Right atrium auricular region (tissue), 2 donors: ENCODE measurements at regions not wholly inside any gene's neighbourhood (a gene's known extent, or its start where the extent isn't known, plus 50 kb on each side); places are given as distances from the start of the nearest gene placed in this dataset.

Source experiments
- DNase-seq: peaks from one replicate; pipeline ENCODE4 v3.0.0-alpha.2; 2019; ENCODE audit warnings: low spot score
- H3K27ac ChIP-seq, 2 donors: fragments of 200-600 bp; sonication (generic); 1 replicate in 1 of 2; 2 replicates in 1 of 2; pipeline ENCODE4 v1.5.1; 2016 to 2019
- H3K27me3 ChIP-seq, 2 donors: fragments of 200-600 bp; sonication (generic); one replicate each; pipeline versions ENCODE4 v1.5.1 to v1.6.0; 2017 to 2019
- H3K36me3 ChIP-seq: fragments of 200-600 bp; sonication (generic); one replicate; pipeline ENCODE4 v1.5.1; 2016
- H3K4me1 ChIP-seq, 2 donors: fragments of 200-600 bp; sonication (generic); one replicate each; pipeline versions ENCODE4 v1.5.1 to v1.6.0; 2017 to 2019
- H3K4me3 ChIP-seq, 2 donors: fragments of 200-600 bp; sonication (generic); 1 replicate in 1 of 2; 2 replicates in 1 of 2; pipeline ENCODE4 v1.5.1; 2017 to 2019; ENCODE audit warnings: mild to moderate bottlenecking in 1 of 2, moderate library complexity in 1 of 2
- H3K9me3 ChIP-seq, 2 donors: fragments of 200-600 bp; sonication (generic); one replicate each; pipeline ENCODE4 v1.5.1; 2019
- TF ChIP-seq, protein P1 (sequence below), 2 donors: fragments of 200-600 bp; sonication (generic); IDR thresholded peaks; one replicate each; pipeline ENCODE4 v1.5.1; 2019; ENCODE audit warnings: antibody characterized with exemption in 2 of 2

DNA sequence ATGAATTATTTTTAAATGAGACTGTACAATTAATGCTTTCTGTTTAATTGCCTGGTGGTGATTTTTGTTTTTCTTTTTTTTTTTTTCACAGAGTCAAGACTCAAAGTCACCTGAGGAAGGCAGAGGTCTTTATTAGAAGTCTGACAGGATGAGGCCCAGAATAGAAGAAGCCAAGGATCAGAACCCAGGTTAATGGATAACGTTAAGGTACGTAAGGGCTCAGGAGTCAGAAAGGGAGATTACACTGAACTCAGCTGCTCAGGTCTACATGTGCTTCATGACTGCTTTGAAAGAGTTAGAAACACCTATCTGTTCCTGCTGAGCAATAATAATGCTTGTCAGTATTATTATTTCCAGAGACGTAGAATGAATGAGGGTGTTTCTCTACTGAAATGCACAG, 196.5 kb downstream of the LRATD1 start:
- H3K27ac ChIP-seq, result no peak overlapping the region
- H3K4me1 ChIP-seq, result no peaks in the 10 kb centered on the region
- no peaks in the 10 kb centered on the region for H3K9me3 ChIP-seq
- DNase-seq, result no peak
- H3K36me3 ChIP-seq, result no peaks in the 10 kb centered on the region
- no peak overlapping the region for H3K4me3 ChIP-seq
- TF ChIP-seq, protein P1, sequence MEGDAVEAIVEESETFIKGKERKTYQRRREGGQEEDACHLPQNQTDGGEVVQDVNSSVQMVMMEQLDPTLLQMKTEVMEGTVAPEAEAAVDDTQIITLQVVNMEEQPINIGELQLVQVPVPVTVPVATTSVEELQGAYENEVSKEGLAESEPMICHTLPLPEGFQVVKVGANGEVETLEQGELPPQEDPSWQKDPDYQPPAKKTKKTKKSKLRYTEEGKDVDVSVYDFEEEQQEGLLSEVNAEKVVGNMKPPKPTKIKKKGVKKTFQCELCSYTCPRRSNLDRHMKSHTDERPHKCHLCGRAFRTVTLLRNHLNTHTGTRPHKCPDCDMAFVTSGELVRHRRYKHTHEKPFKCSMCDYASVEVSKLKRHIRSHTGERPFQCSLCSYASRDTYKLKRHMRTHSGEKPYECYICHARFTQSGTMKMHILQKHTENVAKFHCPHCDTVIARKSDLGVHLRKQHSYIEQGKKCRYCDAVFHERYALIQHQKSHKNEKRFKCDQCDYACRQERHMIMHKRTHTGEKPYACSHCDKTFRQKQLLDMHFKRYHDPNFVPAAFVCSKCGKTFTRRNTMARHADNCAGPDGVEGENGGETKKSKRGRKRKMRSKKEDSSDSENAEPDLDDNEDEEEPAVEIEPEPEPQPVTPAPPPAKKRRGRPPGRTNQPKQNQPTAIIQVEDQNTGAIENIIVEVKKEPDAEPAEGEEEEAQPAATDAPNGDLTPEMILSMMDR (IDR thresholded peaks at IDR 0.05), result no peak
- H3K27me3 ChIP-seq, result no peaks in the 10 kb centered on the region

DNA sequence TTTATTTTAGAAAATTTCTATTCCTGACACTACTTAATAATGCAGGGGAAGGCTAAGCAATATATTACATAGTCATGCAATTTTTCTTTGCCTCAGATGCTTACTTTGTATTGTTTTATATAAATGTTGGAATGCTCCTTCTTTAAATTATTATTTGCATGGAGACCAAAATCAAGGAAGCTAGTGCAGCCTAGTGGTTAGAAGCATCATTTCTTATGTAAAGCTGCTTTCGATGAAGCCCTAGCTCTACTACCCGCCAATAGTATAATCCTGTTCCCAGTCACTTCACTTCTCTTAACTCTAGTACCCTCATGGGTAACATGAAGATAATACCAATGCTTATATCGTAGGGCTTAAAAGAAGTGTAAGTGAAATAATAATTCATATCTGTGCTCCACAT, 198.9 kb downstream of the LRATD1 start:
- no peaks in the 10 kb centered on the region for H3K4me1 ChIP-seq
- H3K4me3 ChIP-seq, result no peak overlapping the region
- no peak overlapping the region for H3K27ac ChIP-seq
- no peak for DNase-seq
- H3K9me3 ChIP-seq, result no peaks in the 10 kb centered on the region
- TF ChIP-seq, protein P1 (IDR thresholded peaks at IDR 0.05), result no peak
- no peaks in the 10 kb centered on the region for H3K27me3 ChIP-seq
- no peaks in the 10 kb centered on the region for H3K36me3 ChIP-seq

DNA sequence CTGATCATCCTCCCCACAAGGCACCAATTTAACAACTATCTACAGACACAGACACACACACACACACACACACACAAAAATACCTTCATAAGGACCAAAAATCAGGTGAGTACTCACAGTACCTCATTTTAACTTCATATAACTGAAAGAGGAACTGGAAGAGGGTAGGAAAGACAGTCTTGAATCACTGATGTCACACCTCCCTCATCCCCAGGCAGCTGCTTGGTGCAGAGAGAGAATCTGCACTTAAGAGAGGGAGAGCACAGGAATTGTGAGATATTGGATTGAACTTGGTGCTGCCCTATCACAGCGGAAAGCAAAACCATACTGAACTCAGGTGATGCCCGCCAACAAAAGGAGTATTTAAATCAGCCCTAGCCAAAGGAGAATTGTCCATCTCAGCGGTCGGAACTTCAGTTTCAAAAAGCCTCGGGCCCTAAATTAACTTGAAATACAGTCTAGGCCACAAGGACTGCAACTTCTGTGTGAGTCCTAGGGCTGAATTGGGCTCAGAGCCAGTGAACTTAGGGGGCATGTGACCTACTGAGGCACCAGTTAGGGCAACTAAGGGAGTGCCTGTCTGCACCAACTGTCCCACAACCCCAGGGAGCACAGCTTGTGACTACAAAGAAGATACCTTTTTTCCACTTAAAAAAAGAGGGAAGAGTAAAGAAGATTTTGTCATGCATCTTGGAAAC, 211.1 kb downstream of the LRATD1 start:
- Histone ChIP-seq H3K4me3 (no peak overlapping the region), H3K27ac (no peak overlapping the region), H3K27me3 (no peaks in the 10 kb centered on the region), H3K9me3 (no peaks in the 10 kb centered on the region), H3K4me1 (no peaks in the 10 kb centered on the region), H3K36me3 (no peaks in the 10 kb centered on the region)
- TF ChIP-seq, protein P1 (IDR thresholded peaks at IDR 0.05), result no peak
- no peak for DNase-seq

DNA sequence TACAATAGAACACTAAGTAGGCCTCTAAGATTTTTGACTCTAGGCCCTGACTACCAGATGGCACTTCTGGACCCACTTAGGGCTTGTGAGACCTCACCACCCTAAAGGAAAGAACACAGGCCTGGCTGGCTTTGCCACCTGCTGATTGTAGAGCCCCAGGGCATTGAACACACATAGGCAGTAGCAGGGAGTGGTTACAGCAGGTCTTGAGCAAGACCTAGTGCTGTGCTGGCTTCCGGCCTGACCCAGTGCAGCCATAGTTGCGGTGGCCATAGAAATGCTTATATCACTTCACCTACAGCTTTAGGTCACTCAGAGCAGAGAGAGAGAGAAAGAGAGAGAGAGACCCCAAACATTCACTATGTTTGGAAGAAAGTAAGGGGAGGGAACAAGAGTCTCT, 223.2 kb downstream of the LRATD1 start:
- TF ChIP-seq, protein P1 (IDR thresholded peaks at IDR 0.05), result no peak
- H3K27ac ChIP-seq, result no peak overlapping the region
- no peak overlapping the region for H3K4me3 ChIP-seq
- H3K27me3 ChIP-seq, result no peaks in the 10 kb centered on the region
- H3K4me1 ChIP-seq, result no peaks in the 10 kb centered on the region
- DNase-seq, result no peak
- peaks cover 0 to 19% of the 10 kb centered on the region in 2 donors for H3K9me3 ChIP-seq
- H3K36me3 ChIP-seq, result no peaks in the 10 kb centered on the region

DNA sequence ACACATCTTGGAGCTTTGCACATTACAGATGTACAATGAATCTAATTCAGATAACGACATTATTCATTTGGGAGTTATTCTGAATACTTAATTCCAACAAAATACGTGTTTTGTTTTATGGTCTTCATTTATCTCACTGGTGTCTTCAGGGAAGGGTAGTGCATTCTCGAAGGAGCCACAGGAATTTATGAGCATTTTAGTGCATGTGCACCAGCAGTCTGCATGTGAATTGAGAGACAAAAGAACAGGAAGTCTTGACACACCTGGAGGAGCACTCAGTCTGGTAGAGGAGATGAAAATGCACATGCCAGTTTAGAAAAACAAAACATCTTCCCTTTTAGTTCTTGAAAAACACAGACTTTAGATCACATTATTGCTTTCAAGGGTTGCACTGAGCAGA, 228.7 kb downstream of the LRATD1 start:
- Histone ChIP-seq H3K27ac (no peak overlapping the region), H3K4me3 (no peak overlapping the region), H3K27me3 (no peaks in the 10 kb centered on the region), H3K36me3 (no peaks in the 10 kb centered on the region), H3K9me3 (peaks cover 0 to 13% of the 10 kb centered on the region in 2 donors), H3K4me1 (no peaks in the 10 kb centered on the region)
- TF ChIP-seq, protein P1 (IDR thresholded peaks at IDR 0.05), result no peak
- DNase-seq, result no peak
